GM18508 (cell line): ENCODE measurements at regions not wholly inside any gene's neighbourhood (a gene's known extent, or its start where the extent isn't known, plus 50 kb on each side); places are given as distances from the start of the nearest gene placed in this dataset.
"Not testable (repeated sequence)": the region's sequence is repeated elsewhere in the genome, so short reads cannot be mapped to it uniquely, and the experiment has no call there.

Experiments
- ATAC-seq: cut with Tn5 transposase; IDR thresholded peaks from one replicate; pipeline ENCODE4 v1.9.1; 2021; ENCODE audit warnings: moderate number of reproducible peaks; ENCODE audit not compliant: insufficient read depth, unreplicated experiment

GRCh38 chr7:13240349-13240748 lies 552.9 kb downstream of the ARL4A start:
- ATAC-seq = no peak

- no peak for ATAC-seq
Observed at GRCh38 chr7:13241416-13241815, 554.0 kb downstream of the ARL4A start.

GRCh38 chr7:13257661-13258060 lies 570.2 kb downstream of the ARL4A start:
- no peak for ATAC-seq

DNA sequence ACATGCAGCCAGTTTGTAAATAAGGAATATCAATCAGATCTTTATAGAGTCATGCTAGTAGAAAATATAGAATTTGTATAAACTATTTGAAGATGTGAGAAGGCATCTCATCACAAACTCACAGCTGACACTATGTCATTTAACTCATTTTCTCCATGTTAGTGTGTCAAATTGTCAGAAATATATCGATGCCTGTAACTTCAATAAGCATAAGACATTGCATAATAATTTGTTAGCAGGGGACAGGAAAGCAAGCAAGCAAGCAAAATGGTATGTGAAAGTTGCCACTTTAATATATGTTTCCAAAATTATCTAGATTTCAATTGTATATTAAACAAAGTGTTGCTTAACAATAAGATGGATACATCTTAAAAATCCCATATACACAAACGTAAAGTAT lies 571.0 kb downstream of the ARL4A start:
- ATAC-seq = no peak

DNA sequence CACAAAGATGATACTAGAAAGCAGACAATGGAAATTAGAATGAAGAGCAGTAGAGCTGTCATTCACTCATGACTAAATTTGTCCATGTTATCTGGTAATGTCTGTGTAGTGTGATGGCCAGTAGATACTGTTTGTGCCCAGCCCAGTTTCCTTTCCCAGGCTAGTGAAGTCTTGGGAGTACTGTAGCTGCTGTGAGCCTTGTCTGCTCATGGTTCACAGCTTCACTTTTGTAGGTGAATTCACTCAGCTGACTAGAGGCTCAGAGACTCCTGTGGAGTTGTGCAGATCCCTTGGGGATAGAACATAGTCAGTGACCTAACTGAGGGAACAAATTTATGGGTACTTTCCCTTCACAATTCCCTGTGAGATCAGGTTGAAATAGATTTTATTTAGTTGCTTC lies 572.5 kb downstream of the ARL4A start:
- ATAC-seq = no peak

DNA sequence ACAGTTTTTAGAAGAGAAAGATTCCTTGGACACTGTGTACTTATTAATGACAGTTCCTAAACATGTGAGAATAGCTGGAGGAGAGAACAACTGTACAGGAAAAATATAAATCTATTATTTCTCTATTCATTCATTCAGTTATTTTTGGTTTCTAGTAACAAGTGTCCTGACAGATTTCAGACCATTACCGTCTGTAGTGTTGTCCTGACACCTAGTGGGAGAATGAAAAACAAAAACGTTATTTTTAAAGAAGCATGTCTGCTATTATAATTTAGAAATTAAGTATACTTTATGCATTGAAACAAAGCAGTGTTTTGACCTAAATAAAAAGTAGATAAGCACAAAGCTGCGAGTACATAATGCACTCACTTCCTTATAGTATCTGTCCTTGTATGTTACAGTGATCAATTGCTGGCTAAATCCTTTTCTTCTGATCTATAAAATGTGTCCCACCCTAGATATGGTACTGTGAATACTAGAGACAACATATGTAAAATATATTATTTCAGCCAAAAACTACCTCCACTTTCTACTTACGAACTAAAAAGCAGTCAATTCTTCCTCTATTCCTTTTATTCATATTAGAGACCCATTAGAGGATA lies 575.6 kb downstream of the ARL4A start:
- no peak for ATAC-seq

- ATAC-seq = no peak
Observed at GRCh38 chr7:13265271-13265670, 577.8 kb downstream of the ARL4A start.

GRCh38 chr7:13274205-13274604 lies 586.8 kb downstream of the ARL4A start:
- ATAC-seq = not testable (repeated sequence)

DNA sequence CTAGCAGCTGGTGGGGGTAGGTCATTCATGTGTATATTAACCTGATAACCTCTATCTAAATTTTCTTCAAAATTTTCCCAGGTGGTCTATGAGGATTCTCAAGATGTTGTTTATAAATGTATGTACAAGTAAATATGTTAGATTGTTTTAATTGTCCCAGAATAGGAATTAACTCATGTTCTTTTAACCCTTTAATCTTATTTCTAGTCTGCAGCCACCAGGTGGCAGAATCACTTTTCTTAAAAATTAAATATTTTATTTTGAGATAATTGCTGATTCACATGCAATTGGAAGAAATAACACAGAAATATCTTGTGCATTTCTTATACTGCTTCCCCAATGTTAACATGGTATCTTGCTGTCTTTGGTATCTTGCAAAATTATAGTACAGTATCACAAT lies 589.5 kb downstream of the ARL4A start:
- no peak for ATAC-seq

GRCh38 chr7:13278020-13278419 lies 590.6 kb downstream of the ARL4A start:
- no peak for ATAC-seq

DNA sequence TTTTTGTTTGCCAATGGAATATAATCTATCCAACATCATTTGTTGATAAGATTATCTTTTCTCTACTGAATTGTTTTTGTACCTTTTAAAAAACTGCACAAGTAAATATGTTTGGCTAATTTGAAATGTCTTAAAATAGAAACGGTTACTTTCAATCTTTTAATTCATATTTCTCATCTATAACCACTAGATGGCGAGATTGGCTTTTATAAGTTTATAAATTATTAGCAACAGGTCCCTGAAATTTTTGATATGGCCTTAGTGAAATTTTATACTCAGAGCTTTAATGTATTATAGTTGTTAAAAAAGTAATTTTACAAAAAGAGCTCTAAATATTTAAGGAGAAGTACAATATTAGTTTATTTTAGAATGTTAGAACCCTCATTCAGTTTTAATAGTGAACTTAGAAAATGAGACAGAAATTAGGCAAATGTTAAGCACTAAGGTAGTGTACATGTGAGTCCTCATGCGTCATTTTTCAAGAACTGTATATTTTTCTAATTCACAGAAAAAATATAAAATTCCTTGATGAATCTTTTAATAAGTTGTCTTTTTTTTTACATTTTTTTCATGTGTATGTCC lies 592.5 kb downstream of the ARL4A start:
- ATAC-seq = no peak

GRCh38 chr7:13282377-13282980 lies 595.0 kb downstream of the ARL4A start:
- ATAC-seq = no peak

DNA sequence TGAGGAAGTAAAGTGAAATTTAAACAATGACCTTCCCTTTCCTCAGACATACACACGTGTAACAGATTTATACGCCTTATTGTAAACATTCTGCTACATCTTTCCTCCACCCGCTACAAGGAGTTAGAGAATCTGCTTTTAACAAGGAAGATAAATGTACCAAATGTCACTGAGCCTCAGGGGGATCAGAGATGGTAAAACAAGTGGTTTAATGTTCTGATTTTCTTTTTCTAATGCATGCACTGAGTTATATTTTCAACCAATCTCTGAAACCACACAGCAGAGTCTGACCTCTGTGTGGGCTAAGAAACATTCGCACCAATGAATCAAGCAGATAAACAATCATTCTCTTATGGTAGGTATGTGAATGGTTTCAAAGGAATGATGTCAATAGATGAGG lies 599.5 kb downstream of the ARL4A start:
- ATAC-seq = no peak

GRCh38 chr7:13288516-13288915 lies 601.1 kb downstream of the ARL4A start:
- no peak for ATAC-seq

DNA sequence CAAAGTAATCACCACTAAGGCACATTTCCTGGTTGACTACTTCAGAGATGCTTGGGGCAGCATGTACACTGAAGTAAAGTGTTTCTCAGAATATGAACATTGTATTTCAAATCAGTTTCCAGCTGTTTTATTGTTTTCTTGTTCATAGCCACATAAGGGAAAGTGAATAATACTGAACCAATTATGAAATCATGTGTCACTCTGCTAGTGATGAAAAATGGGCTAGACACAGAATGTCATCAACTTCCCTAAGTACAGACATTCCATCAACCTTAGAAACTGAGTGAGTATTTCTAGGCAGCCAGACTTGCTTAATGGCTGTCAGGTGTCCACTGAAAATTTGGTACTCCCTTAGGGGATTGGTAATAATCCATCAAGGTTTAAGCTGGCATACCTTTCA lies 603.5 kb downstream of the ARL4A start:
- no peak for ATAC-seq

DNA sequence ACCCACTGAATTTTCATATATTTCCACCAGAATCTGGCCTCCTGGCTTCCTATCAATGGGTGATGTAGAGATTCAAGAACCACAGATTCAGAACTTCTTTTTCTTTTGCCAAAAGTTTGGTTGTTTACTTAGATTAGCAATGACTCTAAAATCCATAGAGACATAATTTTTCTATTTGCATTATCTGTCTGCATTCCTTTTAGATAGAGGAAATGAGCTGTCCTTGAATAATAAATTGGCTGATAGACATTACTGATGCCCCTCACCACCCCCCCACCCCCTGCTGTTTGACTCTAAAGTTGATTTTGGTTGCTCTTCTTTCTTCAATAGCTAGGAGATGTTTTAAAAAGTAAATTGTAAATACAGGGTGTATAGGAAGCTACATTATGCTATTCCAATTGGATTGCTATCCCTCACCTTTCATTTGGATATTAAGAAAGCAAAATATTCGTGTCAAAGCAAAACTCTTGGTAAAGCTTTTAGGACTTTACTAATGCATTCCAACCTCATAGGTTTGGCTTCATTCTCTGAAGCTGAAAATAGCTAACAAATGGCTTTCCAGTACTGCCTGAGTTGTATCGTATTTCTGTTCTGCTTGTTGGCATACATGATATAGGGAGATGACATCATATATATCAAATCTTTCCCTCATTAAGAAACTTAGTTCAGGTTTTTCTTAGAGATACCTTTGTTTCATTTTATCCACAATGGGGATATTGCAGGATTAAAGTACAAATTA lies 606.0 kb downstream of the ARL4A start:
- no peak for ATAC-seq

DNA sequence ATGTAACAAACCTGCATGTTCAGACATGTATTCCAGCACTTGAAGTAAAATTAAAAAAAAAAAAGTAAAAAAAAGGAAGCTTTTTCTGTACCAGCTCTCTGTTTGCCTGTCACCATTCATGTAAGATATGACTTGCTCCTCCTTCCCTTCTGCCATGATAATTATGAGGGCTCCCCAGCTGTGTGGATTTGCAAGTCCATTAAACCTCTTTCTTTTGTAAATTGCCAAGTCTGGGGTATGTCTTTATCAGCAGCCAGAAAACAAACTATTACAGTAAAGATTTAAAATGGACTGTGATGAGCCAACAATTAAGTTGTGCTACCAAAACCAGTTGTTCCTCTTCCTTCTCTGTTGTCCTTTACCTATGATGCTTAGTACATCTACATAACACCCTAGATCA lies 619.6 kb downstream of the ARL4A start:
- ATAC-seq = no peak

- no peak for ATAC-seq
Observed at GRCh38 chr7:13308423-13308822, 621.0 kb downstream of the ARL4A start.

DNA sequence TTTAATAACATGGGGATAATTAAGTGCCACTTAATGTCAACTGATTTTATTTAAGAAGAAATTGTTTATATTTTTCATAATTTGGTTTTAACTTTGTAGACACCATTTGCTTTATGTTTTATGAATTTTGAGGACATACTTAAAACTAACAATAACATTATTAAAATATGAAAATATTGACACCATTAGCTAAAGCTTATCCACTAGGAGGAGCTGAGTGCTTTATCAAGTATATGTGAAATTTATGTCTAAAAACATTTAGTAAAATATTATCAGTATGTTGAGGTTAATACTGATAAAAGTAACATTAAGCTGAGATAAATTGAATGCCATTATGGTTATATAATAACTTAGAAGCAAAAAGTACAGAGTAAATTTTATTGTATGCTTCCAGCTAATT lies 622.1 kb downstream of the ARL4A start:
- ATAC-seq = no peak

GRCh38 chr7:13312307-13312706 lies 624.9 kb downstream of the ARL4A start:
- no peak for ATAC-seq

DNA sequence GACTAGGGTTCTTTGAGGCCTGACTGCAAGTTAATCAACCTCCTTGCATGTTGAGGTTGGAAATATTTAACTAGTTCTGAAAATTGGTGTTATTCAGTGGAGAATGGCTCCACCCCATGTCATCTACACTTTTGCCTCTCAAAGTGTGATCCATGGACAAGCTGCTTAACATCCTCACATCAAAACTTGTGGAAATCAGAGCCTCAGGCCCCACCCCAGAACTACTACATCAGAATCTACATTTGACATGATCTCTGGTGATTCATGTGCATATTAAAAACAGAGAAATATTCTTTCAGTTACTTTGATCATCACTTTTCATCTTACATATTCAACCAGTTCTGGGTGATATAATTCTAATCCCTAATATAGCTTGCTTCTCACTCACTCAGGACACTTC lies 632.9 kb downstream of the ARL4A start:
- no peak for ATAC-seq
